WTC11 (cell line): ENCODE measurements at regions not wholly inside any gene's neighbourhood (a gene's known extent, or its start where the extent isn't known, plus 50 kb on each side); places are given as distances from the start of the nearest gene placed in this dataset.

Experiments used
- ATAC-seq: fragments of 200-7000 bp; cut with Tn5 transposase; 2 replicates; pipeline ENCODE4 v1.10.0; 2021; ENCODE audit warnings: mild to moderate bottlenecking, moderate library complexity
- CTCF ChIA-PET: fragments of 300-600 bp; sonication (Branson Sonifier 250); formaldehyde crosslinking; loops from one replicate; lab custom pipeline; 2021; ENCODE audit warnings: antibody characterized with exemption; lab: Charles Lee
- POLR2A ChIA-PET: fragments of 350-600 bp; sonication (Branson Sonifier 250); formaldehyde crosslinking; loops from one replicate; lab custom pipeline; 2021; ENCODE audit warnings: antibody characterized with exemption; lab: Charles Lee
- DNase-seq: peaks from one replicate; pipeline ENCODE4 v3.0.0; 2021; ENCODE audit warnings: low spot score
- H3K27ac Mint-ChIP-seq: 2 replicates; pipeline ENCODE4 v1.8.0; 2021; ENCODE audit warnings: mixed read lengths
- H3K27me3 Mint-ChIP-seq: 2 replicates; pipeline ENCODE4 v1.8.0; 2021; ENCODE audit warnings: low read depth, mild to moderate bottlenecking, moderate library complexity, mixed read lengths
- H3K36me3 Mint-ChIP-seq: 2 replicates; pipeline ENCODE4 v1.8.0; 2021; ENCODE audit warnings: mixed read lengths
- H3K4me1 Mint-ChIP-seq: 2 replicates; pipeline ENCODE4 v1.8.0; 2022; ENCODE audit warnings: mixed read lengths
- H3K4me3 Mint-ChIP-seq: 2 replicates; pipeline ENCODE4 v1.8.0; 2021; ENCODE audit warnings: mild to moderate bottlenecking, moderate library complexity, mixed read lengths
- H3K9me3 Mint-ChIP-seq: 2 replicates; pipeline ENCODE4 v1.8.0; 2021; ENCODE audit warnings: mixed read lengths
- ATF2 ChIP-seq: sonication (generic); formaldehyde crosslinking; IDR thresholded peaks from 2 replicates; pipeline ENCODE4 v1.8.1; 2022; ENCODE audit warnings: low read depth, missing genetic modification reagents, borderline replicate concordance
- CDX4 ChIP-seq: fragments of 250-450 bp; sonication (Bioruptor Pico); IDR thresholded peaks from 2 replicates; pipeline ENCODE4 v1.9.0; 2021; ENCODE audit warnings: moderate library complexity, mild to moderate bottlenecking, inconsistent platforms, borderline replicate concordance
- CREB1 ChIP-seq: sonication (generic); formaldehyde crosslinking; IDR thresholded peaks from 2 replicates; pipeline ENCODE4 v1.8.0; 2023; ENCODE audit warnings: mild to moderate bottlenecking, missing genetic modification reagents
- E2F5 ChIP-seq: sonication (generic); formaldehyde crosslinking; IDR thresholded peaks from 2 replicates; pipeline ENCODE4 v1.8.1; 2022; ENCODE audit warnings: mild to moderate bottlenecking, moderate library complexity, missing genetic modification reagents
- HMGA2 ChIP-seq: fragments of 250-450 bp; sonication (Bioruptor Pico); IDR thresholded peaks from 2 replicates; pipeline ENCODE4 v1.4.0; 2021; ENCODE audit warnings: mild to moderate bottlenecking, moderate library complexity
- IRF1 ChIP-seq: sonication (generic); formaldehyde crosslinking; IDR thresholded peaks from 2 replicates; pipeline ENCODE4 v1.8.0; 2023; ENCODE audit warnings: missing genetic modification reagents
- JUN ChIP-seq: sonication (generic); formaldehyde crosslinking; IDR thresholded peaks from 2 replicates; pipeline ENCODE4 v1.8.0; 2023; ENCODE audit warnings: mild to moderate bottlenecking, missing genetic modification reagents
- MXD4 ChIP-seq: fragments of 250-450 bp; sonication (Bioruptor Pico); IDR thresholded peaks from 2 replicates; pipeline ENCODE4 v1.8.0; 2021; ENCODE audit warnings: mild to moderate bottlenecking, moderate library complexity, borderline replicate concordance
- MYBL2 ChIP-seq: sonication (generic); formaldehyde crosslinking; IDR thresholded peaks from 2 replicates; pipeline ENCODE4 v1.8.1; 2023; ENCODE audit warnings: mild to moderate bottlenecking, moderate library complexity, missing genetic modification reagents
- NFATC4 ChIP-seq: fragments of 250-450 bp; sonication (Bioruptor Pico); IDR thresholded peaks from 2 replicates; pipeline ENCODE4 v1.9.0; 2021; ENCODE audit warnings: mild to moderate bottlenecking
- NR3C1 ChIP-seq: sonication (generic); formaldehyde crosslinking; conservative IDR thresholded peaks from 2 replicates; pipeline ENCODE4 v1.8.1; 2023; ENCODE audit warnings: low read depth, mild to moderate bottlenecking, missing genetic modification reagents
- SMAD4 ChIP-seq: sonication (generic); formaldehyde crosslinking; IDR thresholded peaks from 2 replicates; pipeline ENCODE4 v1.8.0; 2022; ENCODE audit warnings: mild to moderate bottlenecking, missing genetic modification reagents
- TCF7 ChIP-seq: sonication (generic); formaldehyde crosslinking; IDR thresholded peaks from 2 replicates; pipeline ENCODE4 v1.8.0; 2022; ENCODE audit warnings: mild to moderate bottlenecking, low read depth, missing genetic modification reagents, moderate library complexity
- ZMAT4 ChIP-seq: fragments of 250-450 bp; sonication (Bioruptor Pico); IDR thresholded peaks from 2 replicates; pipeline ENCODE4 v1.9.0; 2021; ENCODE audit warnings: mild to moderate bottlenecking
- ZNF263 ChIP-seq: sonication (generic); formaldehyde crosslinking; IDR thresholded peaks from 2 replicates; pipeline ENCODE4 v1.8.1; 2022; ENCODE audit warnings: low read depth, mild to moderate bottlenecking, moderate library complexity, missing genetic modification reagents
- ZNF396 ChIP-seq: fragments of 250-450 bp; sonication (Bioruptor Pico); IDR thresholded peaks from 2 replicates; pipeline ENCODE4 v1.8.0; 2021; ENCODE audit warnings: mild to moderate bottlenecking, moderate library complexity, borderline replicate concordance
- TF ChIP-seq, protein P1 (sequence below): sonication (generic); formaldehyde crosslinking; IDR thresholded peaks from 2 replicates; pipeline ENCODE4 v1.8.0; 2022; ENCODE audit warnings: mild to moderate bottlenecking, missing genetic modification reagents
- TF ChIP-seq, protein P2 (sequence below): sonication (generic); formaldehyde crosslinking; IDR thresholded peaks from 2 replicates; pipeline ENCODE4 v1.8.0; 2022; ENCODE audit warnings: mild to moderate bottlenecking, missing genetic modification reagents
- TF ChIP-seq, protein P3 (sequence below): sonication (generic); formaldehyde crosslinking; IDR thresholded peaks from 2 replicates; pipeline ENCODE4 v1.8.1; 2023; ENCODE audit warnings: mild to moderate bottlenecking, missing genetic modification reagents, moderate library complexity
- TF ChIP-seq, protein P4 (sequence below): sonication (generic); formaldehyde crosslinking; IDR thresholded peaks from 2 replicates; pipeline ENCODE4 v1.8.0; 2022; ENCODE audit warnings: mild to moderate bottlenecking, missing genetic modification reagents
- TF ChIP-seq, protein P5 (sequence below): sonication (generic); formaldehyde crosslinking; IDR thresholded peaks from 2 replicates; pipeline ENCODE4 v1.8.1; 2022; ENCODE audit warnings: low read depth, mild to moderate bottlenecking, moderate library complexity, missing genetic modification reagents, borderline replicate concordance
- TF ChIP-seq, protein P6 (sequence below): fragments of 200-600 bp; IDR thresholded peaks from 2 replicates; pipeline ENCODE4 v1.8.0; 2022; ENCODE audit warnings: antibody characterized with exemption

GRCh38 chr9:34802916-34803315, 93.0 kb upstream of the CCL21 start (continued):
- TF ChIP-seq CDX4 = no peak
- no peak for TF ChIP-seq ZNF263 (CRISPR knock-in tag)
- TF ChIP-seq, protein P1, sequence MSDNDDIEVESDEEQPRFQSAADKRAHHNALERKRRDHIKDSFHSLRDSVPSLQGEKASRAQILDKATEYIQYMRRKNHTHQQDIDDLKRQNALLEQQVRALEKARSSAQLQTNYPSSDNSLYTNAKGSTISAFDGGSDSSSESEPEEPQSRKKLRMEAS (CRISPR knock-in tag) = no peak
- no peak for TF ChIP-seq IRF1 (CRISPR knock-in tag)
- TF ChIP-seq ZNF396 = no peak

- DNase-seq (no peak), ATAC-seq (peak; percentile 60)
- TF ChIP-seq HMGA2 (CRISPR knock-in tag) = no peak
- TF ChIP-seq, protein P2, sequence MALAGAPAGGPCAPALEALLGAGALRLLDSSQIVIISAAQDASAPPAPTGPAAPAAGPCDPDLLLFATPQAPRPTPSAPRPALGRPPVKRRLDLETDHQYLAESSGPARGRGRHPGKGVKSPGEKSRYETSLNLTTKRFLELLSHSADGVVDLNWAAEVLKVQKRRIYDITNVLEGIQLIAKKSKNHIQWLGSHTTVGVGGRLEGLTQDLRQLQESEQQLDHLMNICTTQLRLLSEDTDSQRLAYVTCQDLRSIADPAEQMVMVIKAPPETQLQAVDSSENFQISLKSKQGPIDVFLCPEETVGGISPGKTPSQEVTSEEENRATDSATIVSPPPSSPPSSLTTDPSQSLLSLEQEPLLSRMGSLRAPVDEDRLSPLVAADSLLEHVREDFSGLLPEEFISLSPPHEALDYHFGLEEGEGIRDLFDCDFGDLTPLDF (CRISPR knock-in tag) = no peak
- TF ChIP-seq, protein P1 (CRISPR knock-in tag) = 0 out of 2 replicates have a peak, but pooled peaks have one; percentile 20
- Mint-ChIP-seq H3K36me3 (no peaks in the 10 kb centered on the region), H3K27ac (no peak overlapping the region), H3K9me3 (peaks cover 6% of the 10 kb centered on the region; the same call in 1 of the 2 replicates), H3K4me3 (no peak overlapping the region), H3K27me3 (peaks cover 23% of the 10 kb centered on the region), H3K4me1 (peaks cover 14% of the 10 kb centered on the region)
- CTCF ChIA-PET = interaction anchor here (1.0 to 1.4 kb wide), 3 partner anchors 37 to 96 kb away, joined by 9 to 10 read pairs (median 10); no protein-coding TSS in a partner anchor
- POLR2A ChIA-PET = interaction anchor here (0.7 kb wide), 1 partner anchor 242 kb away, joined by 3 read pairs; no protein-coding TSS in a partner anchor
These were observed 87.4 kb upstream of the CCL21 start for GRCh38 chr9:34797367-34797766.

GRCh38 chr9:34796924-34797323, 87.0 kb upstream of the CCL21 start:
- DNase-seq = peak; percentile 54
- peak; percentile 78 for ATAC-seq
- Mint-ChIP-seq H3K4me1 (peaks cover 14% of the 10 kb centered on the region), H3K27ac (no peak overlapping the region), H3K27me3 (peaks cover 23% of the 10 kb centered on the region), H3K36me3 (no peaks in the 10 kb centered on the region), H3K4me3 (no peak overlapping the region; the same call in 1 of the 2 replicates), H3K9me3 (peaks cover 6% of the 10 kb centered on the region; the same call in 1 of the 2 replicates)
- CTCF ChIA-PET = interaction anchor here (0.6 to 1.4 kb wide), 5 partner anchors 12 to 680 kb away, joined by 3 to 10 read pairs (median 9); no protein-coding TSS in a partner anchor
- POLR2A ChIA-PET = interaction anchor here (0.7 kb wide), 1 partner anchor 242 kb away, joined by 3 read pairs; no protein-coding TSS in a partner anchor
- TF ChIP-seq E2F5 (CRISPR knock-in tag) (no peak), TCF7 (CRISPR knock-in tag) (no peak), ATF2 (CRISPR knock-in tag) (no peak), JUN (CRISPR knock-in tag) (no peak), MYBL2 (CRISPR knock-in tag) (no peak), NFATC4 (CRISPR knock-in tag) (no peak), SMAD4 (CRISPR knock-in tag) (no peak), ZMAT4 (CRISPR knock-in tag) (no peak), NR3C1 (CRISPR knock-in tag) (no peak), MXD4 (no peak), CREB1 (CRISPR knock-in tag) (no peak)
- TF ChIP-seq, protein P3, sequence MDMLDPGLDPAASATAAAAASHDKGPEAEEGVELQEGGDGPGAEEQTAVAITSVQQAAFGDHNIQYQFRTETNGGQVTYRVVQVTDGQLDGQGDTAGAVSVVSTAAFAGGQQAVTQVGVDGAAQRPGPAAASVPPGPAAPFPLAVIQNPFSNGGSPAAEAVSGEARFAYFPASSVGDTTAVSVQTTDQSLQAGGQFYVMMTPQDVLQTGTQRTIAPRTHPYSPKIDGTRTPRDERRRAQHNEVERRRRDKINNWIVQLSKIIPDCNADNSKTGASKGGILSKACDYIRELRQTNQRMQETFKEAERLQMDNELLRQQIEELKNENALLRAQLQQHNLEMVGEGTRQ (CRISPR knock-in tag) = no peak
- TF ChIP-seq, protein P4, sequence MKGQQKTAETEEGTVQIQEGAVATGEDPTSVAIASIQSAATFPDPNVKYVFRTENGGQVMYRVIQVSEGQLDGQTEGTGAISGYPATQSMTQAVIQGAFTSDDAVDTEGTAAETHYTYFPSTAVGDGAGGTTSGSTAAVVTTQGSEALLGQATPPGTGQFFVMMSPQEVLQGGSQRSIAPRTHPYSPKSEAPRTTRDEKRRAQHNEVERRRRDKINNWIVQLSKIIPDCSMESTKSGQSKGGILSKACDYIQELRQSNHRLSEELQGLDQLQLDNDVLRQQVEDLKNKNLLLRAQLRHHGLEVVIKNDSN = no peak
- TF ChIP-seq, protein P5, sequence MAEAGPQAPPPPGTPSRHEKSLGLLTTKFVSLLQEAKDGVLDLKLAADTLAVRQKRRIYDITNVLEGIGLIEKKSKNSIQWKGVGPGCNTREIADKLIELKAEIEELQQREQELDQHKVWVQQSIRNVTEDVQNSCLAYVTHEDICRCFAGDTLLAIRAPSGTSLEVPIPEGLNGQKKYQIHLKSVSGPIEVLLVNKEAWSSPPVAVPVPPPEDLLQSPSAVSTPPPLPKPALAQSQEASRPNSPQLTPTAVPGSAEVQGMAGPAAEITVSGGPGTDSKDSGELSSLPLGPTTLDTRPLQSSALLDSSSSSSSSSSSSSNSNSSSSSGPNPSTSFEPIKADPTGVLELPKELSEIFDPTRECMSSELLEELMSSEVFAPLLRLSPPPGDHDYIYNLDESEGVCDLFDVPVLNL = no peak
- TF ChIP-seq, protein P6, sequence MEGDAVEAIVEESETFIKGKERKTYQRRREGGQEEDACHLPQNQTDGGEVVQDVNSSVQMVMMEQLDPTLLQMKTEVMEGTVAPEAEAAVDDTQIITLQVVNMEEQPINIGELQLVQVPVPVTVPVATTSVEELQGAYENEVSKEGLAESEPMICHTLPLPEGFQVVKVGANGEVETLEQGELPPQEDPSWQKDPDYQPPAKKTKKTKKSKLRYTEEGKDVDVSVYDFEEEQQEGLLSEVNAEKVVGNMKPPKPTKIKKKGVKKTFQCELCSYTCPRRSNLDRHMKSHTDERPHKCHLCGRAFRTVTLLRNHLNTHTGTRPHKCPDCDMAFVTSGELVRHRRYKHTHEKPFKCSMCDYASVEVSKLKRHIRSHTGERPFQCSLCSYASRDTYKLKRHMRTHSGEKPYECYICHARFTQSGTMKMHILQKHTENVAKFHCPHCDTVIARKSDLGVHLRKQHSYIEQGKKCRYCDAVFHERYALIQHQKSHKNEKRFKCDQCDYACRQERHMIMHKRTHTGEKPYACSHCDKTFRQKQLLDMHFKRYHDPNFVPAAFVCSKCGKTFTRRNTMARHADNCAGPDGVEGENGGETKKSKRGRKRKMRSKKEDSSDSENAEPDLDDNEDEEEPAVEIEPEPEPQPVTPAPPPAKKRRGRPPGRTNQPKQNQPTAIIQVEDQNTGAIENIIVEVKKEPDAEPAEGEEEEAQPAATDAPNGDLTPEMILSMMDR = no peak
